ENCODE measurements at regions not wholly inside any gene's neighbourhood (a gene's known extent, or its start where the extent isn't known, plus 50 kb on each side); places are given as distances from the start of the nearest gene placed in this dataset.
"Not testable (repeated sequence)": the region's sequence is repeated elsewhere in the genome, so short reads cannot be mapped to it uniquely, and the experiment has no call there.

DNA sequence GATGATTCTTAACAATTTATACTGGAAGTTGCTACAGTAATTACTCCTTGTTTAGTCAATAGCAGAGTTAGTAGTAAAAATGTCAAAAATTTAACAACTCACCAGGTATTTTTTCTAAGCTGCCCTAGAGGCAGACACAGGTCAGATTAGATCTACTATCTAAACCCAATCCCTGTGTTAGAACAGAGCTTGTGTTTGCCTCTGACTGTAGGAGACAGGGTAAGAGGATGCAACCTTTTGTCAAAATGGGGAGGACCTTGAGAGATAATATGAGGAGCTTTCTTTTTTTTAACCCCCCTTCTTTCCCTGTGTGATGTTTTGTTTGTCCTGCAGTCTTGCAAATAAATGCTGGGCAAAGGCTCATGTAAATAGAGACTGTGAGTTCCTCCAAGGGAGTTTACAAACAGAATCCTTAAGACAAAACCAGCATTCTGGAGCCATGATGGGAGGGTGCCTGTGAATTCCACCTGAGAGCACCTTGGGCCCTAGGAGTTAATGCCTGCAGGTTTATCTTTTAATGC, 353.1 kb downstream of the GATA3 start:
- Histone ChIP-seq H3K4me1 (ENCODE audit: insufficient read depth, low read length) (no peaks in the 10 kb centered on the region), H3K4me3 (ENCODE audit: low read length) (no peak overlapping the region), H3K9me3 (ENCODE audit: low read length) (no peaks in the 10 kb centered on the region), H2AFZ (ENCODE audit: low read depth, low read length) (no peak overlapping the region), H3K36me3 (ENCODE audit: insufficient read depth, low read length) (no peaks in the 10 kb centered on the region), H3K27me3 (ENCODE audit: insufficient read depth, low read length) (no peaks in the 10 kb centered on the region)

DNA sequence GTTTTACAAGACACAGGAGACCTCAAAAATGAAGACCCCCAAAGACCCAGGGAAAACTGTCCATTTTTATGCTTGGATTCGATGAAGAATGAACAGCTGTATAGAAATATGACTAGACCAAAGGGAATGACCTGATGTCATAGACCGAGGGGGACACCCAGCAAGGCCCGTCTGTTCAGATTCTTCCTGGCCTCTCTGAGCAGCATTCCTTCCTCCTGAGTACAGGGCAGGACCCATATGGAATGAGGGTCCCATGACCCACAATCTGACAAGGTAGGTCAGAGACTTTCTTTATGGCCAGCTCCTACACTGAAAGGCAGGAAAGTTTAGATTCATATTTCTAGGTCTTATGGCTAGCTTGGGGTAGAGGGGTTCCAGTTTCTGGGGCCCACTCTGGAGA, 356.0 kb downstream of the GATA3 start:
- no peaks in the 10 kb centered on the region for H3K27me3 ChIP-seq (ENCODE audit: insufficient read depth, low read length)
- H3K4me3 ChIP-seq (ENCODE audit: low read length), result no peak overlapping the region
- H3K9me3 ChIP-seq (ENCODE audit: low read length), result no peaks in the 10 kb centered on the region
- no peaks in the 10 kb centered on the region for H3K36me3 ChIP-seq (ENCODE audit: insufficient read depth, low read length)
- no peak overlapping the region for H2AFZ ChIP-seq (ENCODE audit: low read depth, low read length)
- H3K4me1 ChIP-seq (ENCODE audit: insufficient read depth, low read length), result no peaks in the 10 kb centered on the region

DNA sequence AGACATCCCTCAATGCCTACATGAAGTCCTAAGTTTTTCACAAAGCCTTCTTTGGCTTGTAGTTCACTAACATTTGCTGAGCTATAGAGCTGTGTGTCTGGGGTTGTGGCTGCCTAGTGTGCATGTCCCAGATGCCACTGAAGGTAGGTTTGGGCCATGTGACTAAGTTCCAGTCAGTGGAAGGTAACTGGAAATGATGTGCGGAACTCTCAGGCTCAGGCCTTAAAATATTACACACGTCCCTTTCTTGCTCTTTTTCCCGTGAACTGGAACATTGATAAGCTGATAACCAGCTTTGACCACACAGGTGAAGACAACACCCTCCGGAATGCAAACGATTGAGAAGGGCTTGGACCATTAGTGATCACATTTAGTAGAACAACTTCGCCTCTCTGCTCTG, 358.1 kb downstream of the GATA3 start:
- no peaks in the 10 kb centered on the region for H3K27me3 ChIP-seq (ENCODE audit: insufficient read depth, low read length)
- no peaks in the 10 kb centered on the region for H3K36me3 ChIP-seq (ENCODE audit: insufficient read depth, low read length)
- no peak overlapping the region for H3K4me3 ChIP-seq (ENCODE audit: low read length)
- no peaks in the 10 kb centered on the region for H3K4me1 ChIP-seq (ENCODE audit: insufficient read depth, low read length)
- no peaks in the 10 kb centered on the region for H3K9me3 ChIP-seq (ENCODE audit: low read length)
- H2AFZ ChIP-seq (ENCODE audit: low read depth, low read length), result no peak overlapping the region

DNA sequence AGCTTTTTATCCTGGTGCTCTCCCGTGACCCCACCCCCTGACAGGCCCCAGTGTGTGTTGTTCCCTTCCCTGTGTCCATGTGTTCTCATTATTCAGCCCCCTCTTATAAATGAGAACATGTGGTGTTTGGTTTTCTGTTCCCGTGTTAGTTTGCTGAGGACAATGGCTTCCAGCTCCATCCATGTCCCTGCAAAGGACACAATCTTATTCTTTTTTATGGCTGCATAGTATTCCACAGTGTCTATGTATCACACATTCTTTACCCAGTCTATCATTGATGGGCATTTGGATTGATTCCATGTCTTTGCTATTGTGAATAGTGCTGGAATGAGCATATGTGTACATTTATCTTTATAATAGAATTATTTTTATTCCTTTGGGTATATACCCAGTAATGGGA, 360.5 kb downstream of the GATA3 start:
- H2AFZ ChIP-seq (ENCODE audit: low read depth, low read length); H3K36me3 ChIP-seq (ENCODE audit: insufficient read depth, low read length); H3K27me3 ChIP-seq (ENCODE audit: insufficient read depth, low read length); H3K4me1 ChIP-seq (ENCODE audit: insufficient read depth, low read length); H3K9me3 ChIP-seq (ENCODE audit: low read length); H3K4me3 ChIP-seq (ENCODE audit: low read length): not testable (repeated sequence)

DNA sequence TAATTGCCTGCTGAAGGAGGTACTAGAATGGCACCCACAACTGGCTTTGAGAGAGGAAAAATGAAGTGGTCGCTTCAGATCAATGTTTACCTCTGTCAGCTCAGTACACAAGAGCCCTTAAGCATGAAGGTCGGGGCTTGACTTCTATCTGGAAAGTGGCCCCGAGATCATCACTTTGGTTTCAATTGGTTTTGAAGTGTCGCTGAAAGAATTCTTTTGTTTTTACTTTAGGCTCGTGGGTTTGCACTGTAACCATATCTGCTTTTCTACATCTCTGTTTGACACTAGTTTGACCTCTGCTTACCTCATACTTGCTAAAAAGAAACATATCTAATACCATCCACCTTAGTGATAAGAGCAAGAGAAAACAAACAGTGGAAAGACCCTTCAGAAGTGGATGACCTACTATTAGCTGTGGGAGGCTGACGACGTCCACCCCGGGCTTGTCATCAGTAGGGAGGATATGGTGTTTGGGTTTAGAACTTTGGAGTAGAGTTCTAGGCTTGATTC, 361.8 kb downstream of the GATA3 start:
- H3K4me1 ChIP-seq (ENCODE audit: insufficient read depth, low read length), result no peaks in the 10 kb centered on the region
- H3K27me3 ChIP-seq (ENCODE audit: insufficient read depth, low read length), result no peaks in the 10 kb centered on the region
- H3K36me3 ChIP-seq (ENCODE audit: insufficient read depth, low read length), result no peaks in the 10 kb centered on the region
- no peaks in the 10 kb centered on the region for H3K9me3 ChIP-seq (ENCODE audit: low read length)
- no peak overlapping the region for H2AFZ ChIP-seq (ENCODE audit: low read depth, low read length)
- H3K4me3 ChIP-seq (ENCODE audit: low read length), result no peak overlapping the region

DNA sequence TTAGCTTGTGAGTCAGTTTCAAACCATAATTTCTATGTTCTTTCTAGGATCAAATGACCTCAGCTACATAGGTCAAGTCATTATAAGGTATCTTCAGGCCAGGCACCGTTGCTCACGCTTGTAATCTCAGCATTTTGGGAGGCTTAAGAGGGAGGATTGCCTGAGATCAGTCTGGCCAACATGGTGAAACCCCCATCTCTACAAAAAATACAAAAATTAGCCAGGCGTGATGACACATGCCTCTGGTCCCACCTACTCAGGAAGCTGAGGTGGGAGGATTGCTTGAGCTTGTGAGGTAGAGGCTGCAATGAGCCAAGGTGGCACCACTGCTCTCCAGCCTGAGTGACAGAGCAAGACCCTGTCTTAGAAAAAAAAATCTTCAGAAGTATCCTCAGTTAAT, 362.3 kb downstream of the GATA3 start:
- Histone ChIP-seq H3K36me3 (ENCODE audit: insufficient read depth, low read length) (no peaks in the 10 kb centered on the region), H3K9me3 (ENCODE audit: low read length) (no peaks in the 10 kb centered on the region), H2AFZ (ENCODE audit: low read depth, low read length) (no peak overlapping the region), H3K4me3 (ENCODE audit: low read length) (no peak overlapping the region), H3K4me1 (ENCODE audit: insufficient read depth, low read length) (no peaks in the 10 kb centered on the region), H3K27me3 (ENCODE audit: insufficient read depth, low read length) (no peaks in the 10 kb centered on the region)

DNA sequence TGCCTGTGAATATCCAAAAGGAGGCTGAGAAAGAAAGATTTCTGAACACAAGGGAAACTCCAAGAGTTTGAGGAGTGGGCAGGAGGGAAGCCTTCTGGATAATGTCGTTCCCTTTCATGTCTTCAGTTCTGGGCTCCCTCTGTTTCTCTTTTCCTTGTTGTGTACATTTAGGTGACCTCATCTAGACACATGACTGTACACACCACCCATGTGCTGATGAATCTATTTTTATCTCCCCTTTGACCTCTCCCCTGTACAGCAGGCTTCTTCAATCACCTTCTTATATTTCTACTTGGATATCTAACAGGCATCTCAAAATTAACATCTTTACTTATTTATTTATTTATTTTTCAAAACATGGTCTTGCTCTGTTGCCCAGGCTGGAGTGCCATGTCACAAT, 363.1 kb downstream of the GATA3 start:
- no peak overlapping the region for H2AFZ ChIP-seq (ENCODE audit: low read depth, low read length)
- no peaks in the 10 kb centered on the region for H3K27me3 ChIP-seq (ENCODE audit: insufficient read depth, low read length)
- no peaks in the 10 kb centered on the region for H3K4me1 ChIP-seq (ENCODE audit: insufficient read depth, low read length)
- H3K36me3 ChIP-seq (ENCODE audit: insufficient read depth, low read length), result no peaks in the 10 kb centered on the region
- no peaks in the 10 kb centered on the region for H3K9me3 ChIP-seq (ENCODE audit: low read length)
- H3K4me3 ChIP-seq (ENCODE audit: low read length), result no peak overlapping the region

DNA sequence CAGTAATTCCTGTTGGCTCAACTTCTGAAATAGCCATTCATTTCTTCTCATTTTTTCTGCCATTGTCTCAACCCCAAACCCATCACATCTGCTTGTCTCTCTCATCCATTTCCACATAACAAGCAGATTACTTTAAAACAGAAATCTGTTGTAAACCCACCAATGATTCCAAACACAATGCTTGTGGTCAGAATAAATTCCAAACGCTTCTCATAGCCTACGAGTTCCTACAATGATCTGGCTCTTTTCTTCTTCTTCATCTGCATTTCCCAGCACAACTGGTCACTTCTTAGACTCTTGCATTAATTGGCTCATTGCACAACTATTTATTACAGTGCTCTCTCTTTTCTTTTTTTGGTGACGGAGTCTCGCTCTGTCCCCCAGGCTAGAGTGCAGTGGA, 364.1 kb downstream of the GATA3 start:
- H3K36me3 ChIP-seq (ENCODE audit: insufficient read depth, low read length), result no peaks in the 10 kb centered on the region
- no peaks in the 10 kb centered on the region for H3K27me3 ChIP-seq (ENCODE audit: insufficient read depth, low read length)
- no peak overlapping the region for H3K4me3 ChIP-seq (ENCODE audit: low read length)
- no peaks in the 10 kb centered on the region for H3K4me1 ChIP-seq (ENCODE audit: insufficient read depth, low read length)
- no peak overlapping the region for H2AFZ ChIP-seq (ENCODE audit: low read depth, low read length)
- H3K9me3 ChIP-seq (ENCODE audit: low read length), result no peaks in the 10 kb centered on the region

DNA sequence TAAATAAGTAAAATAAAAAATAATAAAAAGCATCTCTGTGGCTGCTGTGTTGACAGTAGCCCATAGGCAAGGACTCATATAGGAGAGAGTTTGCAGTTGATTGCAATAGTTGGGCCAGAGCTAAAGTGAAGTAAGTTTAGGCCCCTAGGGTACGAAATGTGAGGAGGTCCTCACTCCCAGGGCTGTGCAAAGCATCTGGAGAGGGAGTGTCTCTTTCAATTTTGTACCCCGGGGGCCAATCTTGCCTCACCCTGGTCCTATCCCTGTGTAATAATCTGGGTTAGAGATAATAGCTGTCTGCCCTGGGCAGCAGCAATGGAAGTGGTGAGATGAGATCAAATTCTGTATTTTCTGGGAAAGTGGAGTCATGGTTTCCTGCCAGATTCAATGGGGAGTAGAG, 365.7 kb downstream of the GATA3 start:
- no peak overlapping the region for H3K4me3 ChIP-seq (ENCODE audit: low read length)

DNA sequence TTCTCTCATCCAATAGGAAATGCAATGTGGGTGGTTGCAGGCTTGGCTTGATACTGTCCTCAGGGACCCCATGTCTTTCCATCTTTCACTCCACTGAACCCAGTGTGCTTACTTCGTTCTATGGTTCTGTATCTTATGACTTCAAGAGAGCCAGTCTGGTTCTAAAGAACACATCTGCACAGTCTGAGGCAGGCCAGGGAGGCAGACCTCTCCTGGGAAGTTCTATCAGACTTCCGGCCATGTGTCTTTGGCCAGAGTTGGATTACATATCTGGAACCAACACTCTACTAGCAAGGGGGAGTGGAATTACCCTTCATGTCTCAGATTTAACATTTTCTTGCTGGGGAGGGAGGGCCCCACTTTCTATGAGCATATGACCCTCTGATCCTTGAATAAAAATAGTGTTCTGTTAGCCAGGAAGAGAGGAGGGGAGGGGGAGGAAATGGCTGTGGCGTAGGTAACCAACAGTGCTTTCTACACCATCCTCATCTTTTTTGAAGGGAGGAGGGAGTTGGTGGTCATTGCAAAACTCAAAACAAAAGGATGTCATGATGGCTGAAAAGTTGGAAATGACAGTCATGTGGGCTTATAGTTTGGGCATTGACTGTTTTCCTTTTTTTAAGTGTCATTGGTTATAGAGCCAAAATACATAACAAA, 370.2 kb downstream of the GATA3 start:
- no peak overlapping the region for H3K4me3 ChIP-seq (ENCODE audit: low read length)
- H3K27me3 ChIP-seq (ENCODE audit: insufficient read depth, low read length), result no peaks in the 10 kb centered on the region
- no peaks in the 10 kb centered on the region for H3K4me1 ChIP-seq (ENCODE audit: insufficient read depth, low read length)
- H3K36me3 ChIP-seq (ENCODE audit: insufficient read depth, low read length), result no peaks in the 10 kb centered on the region
- H2AFZ ChIP-seq (ENCODE audit: low read depth, low read length), result no peak overlapping the region
- no peaks in the 10 kb centered on the region for H3K9me3 ChIP-seq (ENCODE audit: low read length)

More for the DNA sequence above, 365.7 kb downstream of the GATA3 start:
- no peaks in the 10 kb centered on the region for H3K9me3 ChIP-seq (ENCODE audit: low read length)
- no peaks in the 10 kb centered on the region for H3K36me3 ChIP-seq (ENCODE audit: insufficient read depth, low read length)
- H3K4me1 ChIP-seq (ENCODE audit: insufficient read depth, low read length), result no peaks in the 10 kb centered on the region
- H3K27me3 ChIP-seq (ENCODE audit: insufficient read depth, low read length), result no peaks in the 10 kb centered on the region
- H2AFZ ChIP-seq (ENCODE audit: low read depth, low read length), result no peak overlapping the region

DNA sequence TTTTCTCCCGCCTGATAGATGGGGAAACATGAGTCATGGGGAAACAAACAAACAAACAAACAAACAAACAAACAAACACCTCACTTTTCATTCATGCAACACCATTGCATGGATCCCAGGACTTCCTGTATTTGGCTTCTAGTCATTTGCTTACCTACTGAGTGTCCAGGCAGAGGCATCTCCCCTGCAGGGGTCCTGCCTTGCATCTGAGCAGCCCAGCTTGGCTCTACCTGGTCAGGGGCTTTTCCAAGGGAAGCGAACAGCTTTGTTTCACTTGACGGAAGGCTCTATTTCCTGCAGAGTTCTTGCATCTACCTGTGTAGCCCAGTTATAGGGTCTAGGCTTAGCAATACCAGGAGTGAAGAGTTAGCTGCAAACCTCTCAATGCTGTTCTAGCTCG, 374.2 kb downstream of the GATA3 start:
- Histone ChIP-seq H3K27me3 (ENCODE audit: insufficient read depth, low read length) (no peaks in the 10 kb centered on the region), H3K36me3 (ENCODE audit: insufficient read depth, low read length) (no peaks in the 10 kb centered on the region), H2AFZ (ENCODE audit: low read depth, low read length) (no peak overlapping the region), H3K4me1 (ENCODE audit: insufficient read depth, low read length) (no peaks in the 10 kb centered on the region), H3K9me3 (ENCODE audit: low read length) (no peaks in the 10 kb centered on the region), H3K4me3 (ENCODE audit: low read length) (no peak overlapping the region)

DNA sequence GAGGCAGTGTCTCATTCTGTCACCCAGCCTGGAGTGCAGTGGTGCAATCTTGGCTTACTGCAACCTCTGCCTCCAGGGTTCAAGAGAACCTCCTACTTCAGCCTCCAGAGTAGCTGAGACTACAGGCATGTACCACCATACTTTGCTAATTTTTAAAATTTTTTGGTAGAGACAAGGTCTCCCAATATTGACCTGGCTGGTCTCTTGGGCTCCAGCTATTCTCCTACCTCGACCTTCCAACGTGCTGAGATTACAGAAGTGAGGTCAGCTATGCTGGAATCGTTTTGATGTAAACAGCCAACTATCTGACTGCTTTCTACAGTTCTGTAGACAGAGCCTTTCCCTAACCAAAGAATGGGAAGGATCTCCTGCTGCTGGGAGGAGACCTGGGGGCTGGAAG, 375.8 kb downstream of the GATA3 start:
- H3K27me3 ChIP-seq (ENCODE audit: insufficient read depth, low read length), result no peaks in the 10 kb centered on the region
- H2AFZ ChIP-seq (ENCODE audit: low read depth, low read length), result no peak overlapping the region
- no peaks in the 10 kb centered on the region for H3K4me1 ChIP-seq (ENCODE audit: insufficient read depth, low read length)
- H3K4me3 ChIP-seq (ENCODE audit: low read length), result no peak overlapping the region
- H3K36me3 ChIP-seq (ENCODE audit: insufficient read depth, low read length), result no peaks in the 10 kb centered on the region
- no peaks in the 10 kb centered on the region for H3K9me3 ChIP-seq (ENCODE audit: low read length)

DNA sequence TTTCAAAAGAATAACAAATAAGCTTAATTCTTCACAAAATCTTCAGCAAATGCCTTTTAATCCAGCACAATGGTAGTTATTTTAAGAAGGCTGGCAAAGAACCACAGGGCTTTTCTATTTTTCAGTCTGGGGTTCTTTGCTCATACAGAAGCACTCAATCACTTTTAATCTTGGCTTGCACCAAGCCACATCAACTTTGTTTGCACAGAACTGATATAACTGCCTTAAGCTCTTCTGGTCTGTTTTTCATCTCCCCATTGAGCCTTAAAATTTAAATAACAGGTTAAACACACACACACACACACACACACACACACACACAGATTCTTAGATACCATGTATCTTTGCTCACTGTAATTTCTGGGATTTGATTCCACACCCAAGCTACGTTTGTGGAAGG, 377.0 kb downstream of the GATA3 start:
- H3K27me3 ChIP-seq (ENCODE audit: insufficient read depth, low read length), result no peaks in the 10 kb centered on the region
- H3K9me3 ChIP-seq (ENCODE audit: low read length), result no peaks in the 10 kb centered on the region
- no peaks in the 10 kb centered on the region for H3K36me3 ChIP-seq (ENCODE audit: insufficient read depth, low read length)
- H3K4me1 ChIP-seq (ENCODE audit: insufficient read depth, low read length), result no peaks in the 10 kb centered on the region
- no peak overlapping the region for H3K4me3 ChIP-seq (ENCODE audit: low read length)
- H2AFZ ChIP-seq (ENCODE audit: low read depth, low read length), result no peak overlapping the region

All from neuron (in vitro differentiated cells).